ENCODE measurements at regions not wholly inside any gene's neighbourhood (a gene's known extent, or its start where the extent isn't known, plus 50 kb on each side); places are given as distances from the start of the nearest gene placed in this dataset.

GRCh38 chr9:29882767-29883166 is 2309.5 kb upstream of the C9orf72 start:
- no peak overlapping the region for H2AFZ ChIP-seq (ENCODE audit: low read depth, low read length)
- no peaks in the 10 kb centered on the region for H4K20me1 ChIP-seq (replicated peaks; ENCODE audit: control insufficient read depth, extremely low read depth, insufficient read depth, low read length)
- intact Hi-C loops (cut with micrococcal nuclease) (no loop called here), dilution Hi-C loops (cut with MboI; ENCODE audit: extremely low pct_ligation_motif_present, low sequenced_read_pairs) (no loop called here)
- DNase-seq (ENCODE audit: low read depth, low spot score) (no peak), FAIRE-seq (no peak)
- no peaks in the 10 kb centered on the region for H3K79me2 ChIP-seq (ENCODE audit: control insufficient read depth, insufficient read depth, low read length)
- no peaks in the 10 kb centered on the region for H3K27me3 ChIP-seq (ENCODE audit: control insufficient read depth in 2 of 2, insufficient read depth in 2 of 2, low read length in 2 of 2)
- no peaks in the 10 kb centered on the region for H3K4me1 ChIP-seq (ENCODE audit: control insufficient read depth, extremely low read depth, insufficient read depth, low read length)
- TF ChIP-seq CTCF (IDR thresholded peaks at IDR 0.05; ENCODE audit: extremely low read depth in 1 of 2, insufficient read depth in 1 of 2, low read depth in 1 of 2, low read length in 2 of 2) (no peak), POLR2A (IDR thresholded peaks at IDR 0.05; ENCODE audit: low read depth, low read length) (no peak), JUN (IDR thresholded peaks at IDR 0.05; ENCODE audit: borderline replicate concordance, insufficient read depth, insufficient read length, low read depth) (no peak), FOS (IDR thresholded peaks at IDR 0.05; ENCODE audit: borderline replicate concordance, insufficient read depth, low read length) (no peak), POLR2AphosphoS5 (IDR thresholded peaks at IDR 0.05; ENCODE audit: insufficient read depth, low read depth, low read length) (no peak)
- CTCF ChIA-PET, result no interaction called here
- no peak overlapping the region for H3K9ac ChIP-seq (replicated peaks; ENCODE audit: extremely low read depth, insufficient read depth, low read length)
- H3K4me3 ChIP-seq (replicated peaks in 1 of 3; ENCODE audit: insufficient read depth in 1 of 3, low read depth in 1 of 3, low read length in 3 of 3), result no peak overlapping the region
- POLR2A ChIA-PET, result no interaction called here
- H3K9me3 ChIP-seq (replicated peaks; ENCODE audit: control insufficient read depth, insufficient read depth, low read length), result no peaks in the 10 kb centered on the region
- H3K4me2 ChIP-seq (ENCODE audit: insufficient read depth, low read length), result no peak overlapping the region
- no peak overlapping the region for H3K27ac ChIP-seq (ENCODE audit: insufficient read depth, low read depth, low read length)
- no peaks in the 10 kb centered on the region for H3K36me3 ChIP-seq (ENCODE audit: control insufficient read depth in 2 of 2, extremely low read depth in 1 of 2, insufficient read depth in 2 of 2, low read length in 2 of 2)
- no peaks in the 10 kb centered on the region for H3K9me1 ChIP-seq (replicated peaks; ENCODE audit: control insufficient read depth, extremely low read depth, insufficient read depth, low read length)
- BruUV-seq (replicated peaks), result no TSS peak

DNA sequence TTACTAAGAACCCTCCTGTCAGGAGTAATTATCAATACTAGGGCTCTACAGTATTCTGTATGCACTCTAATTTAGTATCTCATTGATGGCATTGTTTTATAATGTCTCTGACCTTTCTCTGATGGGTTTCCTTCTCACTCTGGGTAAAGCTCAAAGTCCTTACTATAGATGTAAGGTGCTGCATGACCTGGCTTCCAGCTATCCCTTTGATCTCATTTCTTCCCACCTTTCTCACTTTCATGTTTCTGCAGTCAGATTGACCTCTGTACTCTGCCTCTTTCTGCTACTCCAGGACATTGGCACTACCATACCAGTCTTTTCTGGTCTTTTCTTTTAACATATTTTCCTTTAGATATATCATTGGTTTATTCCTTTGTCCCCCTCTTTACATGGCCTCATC is 2332.8 kb upstream of the C9orf72 start:
- Histone ChIP-seq H3K9ac (replicated peaks; ENCODE audit: extremely low read depth, insufficient read depth, low read length) (no peak overlapping the region), H3K9me3 (replicated peaks; ENCODE audit: control insufficient read depth, insufficient read depth, low read length) (peaks cover 2% of the 10 kb centered on the region), H3K4me1 (ENCODE audit: control insufficient read depth, extremely low read depth, insufficient read depth, low read length) (no peaks in the 10 kb centered on the region), H3K36me3 (ENCODE audit: control insufficient read depth in 2 of 2, extremely low read depth in 1 of 2, insufficient read depth in 2 of 2, low read length in 2 of 2) (no peaks in the 10 kb centered on the region), H3K4me2 (ENCODE audit: insufficient read depth, low read length) (no peak overlapping the region), H4K20me1 (replicated peaks; ENCODE audit: control insufficient read depth, extremely low read depth, insufficient read depth, low read length) (no peaks in the 10 kb centered on the region), H3K9me1 (replicated peaks; ENCODE audit: control insufficient read depth, extremely low read depth, insufficient read depth, low read length) (no peaks in the 10 kb centered on the region), H3K27ac (ENCODE audit: insufficient read depth, low read depth, low read length) (no peak overlapping the region), H2AFZ (ENCODE audit: low read depth, low read length) (no peak overlapping the region), H3K79me2 (ENCODE audit: control insufficient read depth, insufficient read depth, low read length) (no peaks in the 10 kb centered on the region), H3K27me3 (ENCODE audit: control insufficient read depth in 2 of 2, insufficient read depth in 2 of 2, low read length in 2 of 2) (no peaks in the 10 kb centered on the region), H3K4me3 (replicated peaks in 1 of 3; ENCODE audit: insufficient read depth in 1 of 3, low read depth in 1 of 3, low read length in 3 of 3) (no peak overlapping the region)
- no TSS peak for BruUV-seq (replicated peaks)
- ChIA-PET POLR2A (no interaction called here), CTCF (no interaction called here)
- no peak for DNase-seq (ENCODE audit: low read depth, low spot score)
- intact Hi-C loops (cut with micrococcal nuclease), result no loop called here
- FAIRE-seq, result no peak
- dilution Hi-C loops (cut with MboI; ENCODE audit: extremely low pct_ligation_motif_present, low sequenced_read_pairs), result no loop called here
- no peak for TF ChIP-seq EZH2 (IDR thresholded peaks at IDR 0.05; ENCODE audit: borderline replicate concordance, low read depth, low read length, severe bottlenecking)
- no peak for TF ChIP-seq GATA2 (IDR thresholded peaks at IDR 0.05; ENCODE audit: insufficient read depth, insufficient read length, low read depth, low read length)
- no peak for TF ChIP-seq FOS (IDR thresholded peaks at IDR 0.05; ENCODE audit: borderline replicate concordance, insufficient read depth, low read length)
- no peak for TF ChIP-seq CTCF (IDR thresholded peaks at IDR 0.05; ENCODE audit: extremely low read depth in 1 of 2, insufficient read depth in 1 of 2, low read depth in 1 of 2, low read length in 2 of 2)
- TF ChIP-seq, protein P1, sequence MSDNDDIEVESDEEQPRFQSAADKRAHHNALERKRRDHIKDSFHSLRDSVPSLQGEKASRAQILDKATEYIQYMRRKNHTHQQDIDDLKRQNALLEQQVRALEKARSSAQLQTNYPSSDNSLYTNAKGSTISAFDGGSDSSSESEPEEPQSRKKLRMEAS (IDR thresholded peaks at IDR 0.05; ENCODE audit: insufficient read depth, insufficient read length), result no peak
- no peak for TF ChIP-seq MYC (IDR thresholded peaks at IDR 0.05; ENCODE audit: low read depth, low read length)
- TF ChIP-seq POLR2A (IDR thresholded peaks at IDR 0.05; ENCODE audit: low read depth, low read length), result no peak
- TF ChIP-seq POLR2AphosphoS5 (IDR thresholded peaks at IDR 0.05; ENCODE audit: insufficient read depth, low read depth, low read length), result no peak
- TF ChIP-seq JUN (IDR thresholded peaks at IDR 0.05; ENCODE audit: borderline replicate concordance, insufficient read depth, insufficient read length, low read depth), result no peak
